ENCODE measurements at regions not wholly inside any gene's neighbourhood (a gene's known extent, or its start where the extent isn't known, plus 50 kb on each side); places are given as distances from the start of the nearest gene placed in this dataset.

- TF ChIP-seq CTCF (IDR thresholded peaks at IDR 0.05) (no peak), EZH2 (IDR thresholded peaks at IDR 0.05; ENCODE audit: borderline replicate concordance, insufficient read depth, low read depth, low read length, poor library complexity, severe bottlenecking) (no peak)
These were observed 120.9 kb upstream of the ZBTB40 start for GRCh38 chr1:22330760-22331119.
